Mesenchymal stem cell (in vitro differentiated cells and primary cell): ENCODE measurements at regions not wholly inside any gene's neighbourhood (a gene's known extent, or its start where the extent isn't known, plus 50 kb on each side); places are given as distances from the start of the nearest gene placed in this dataset.

Source experiments
- DNase-seq: peaks from one replicate; pipeline ENCODE4 v3.0.0-alpha.2; 2013
- H2AFZ ChIP-seq: one replicate; pipeline ENCODE4 v1.6.1; 2013; ENCODE audit warnings: low read depth, mild to moderate bottlenecking, control low read depth, inconsistent platforms, low read length, moderate library complexity
- H2AK5ac ChIP-seq: 2 replicates; pipeline ENCODE4 v1.6.1; 2013; ENCODE audit warnings: low read length, moderate library complexity, mild to moderate bottlenecking, inconsistent platforms; ENCODE audit not compliant: severe bottlenecking
- H2BK120ac ChIP-seq: one replicate; pipeline ENCODE4 v1.6.1; 2013; ENCODE audit warnings: low read depth, mild to moderate bottlenecking, inconsistent platforms, low read length, moderate library complexity
- H2BK12ac ChIP-seq, 2 experiments: one replicate each; pipeline ENCODE4 v1.6.1; 2013; ENCODE audit warnings: inconsistent platforms in 2 of 2, low read length in 2 of 2, mild to moderate bottlenecking in 2 of 2, moderate library complexity in 2 of 2, control low read depth in 1 of 2
- H2BK15ac ChIP-seq: one replicate; pipeline ENCODE4 v1.6.1; 2013; ENCODE audit warnings: mild to moderate bottlenecking, low read depth, inconsistent platforms; ENCODE audit not compliant: poor library complexity, severe bottlenecking
- H2BK5ac ChIP-seq: 2 replicates; pipeline ENCODE4 v1.6.1; 2013; ENCODE audit warnings: low read depth, mild to moderate bottlenecking, low read length, control low read depth, inconsistent platforms; ENCODE audit not compliant: poor library complexity, severe bottlenecking
- H3K14ac ChIP-seq, 2 experiments: one replicate each; pipeline ENCODE4 v1.6.1; 2013; ENCODE audit warnings: inconsistent platforms in 2 of 2, low read length in 2 of 2, control low read depth in 1 of 2, mild to moderate bottlenecking in 1 of 2, moderate library complexity in 1 of 2
- H3K18ac ChIP-seq, 2 experiments: one replicate each; pipeline ENCODE4 v1.6.1; 2013; ENCODE audit warnings: inconsistent platforms in 2 of 2, low read length in 2 of 2, control low read depth in 1 of 2, low read depth in 1 of 2, mild to moderate bottlenecking in 1 of 2
- H3K23ac ChIP-seq, 2 experiments: one replicate each; pipeline ENCODE4 v1.6.1; 2013; ENCODE audit warnings: inconsistent platforms in 2 of 2, low read length in 2 of 2, mild to moderate bottlenecking in 2 of 2, moderate library complexity in 2 of 2, control low read depth in 1 of 2
- H3K27ac ChIP-seq: 2 replicates; pipeline ENCODE4 v1.5.1; 2013; ENCODE audit warnings: mild to moderate bottlenecking, moderate library complexity, low read length, control low read depth, inconsistent platforms; ENCODE audit not compliant: poor library complexity, severe bottlenecking
- H3K27me3 ChIP-seq, 2 experiments: 2 replicates each; pipeline versions ENCODE4 v1.6.1 to v1.7.0; 2013; ENCODE audit warnings: low read length in 2 of 2, mild to moderate bottlenecking in 2 of 2, moderate library complexity in 2 of 2, control low read depth in 1 of 2, inconsistent platforms in 1 of 2; ENCODE audit not compliant: control insufficient read depth in 1 of 2, insufficient read depth in 1 of 2
- H3K36me3 ChIP-seq, 2 experiments: 2 replicates each; pipeline versions ENCODE4 v1.6.1 to v1.7.0; 2013; ENCODE audit warnings: low read length in 2 of 2, control low read depth in 1 of 2, inconsistent platforms in 1 of 2, low read depth in 1 of 2, mild to moderate bottlenecking in 1 of 2; ENCODE audit not compliant: insufficient read depth in 2 of 2, control insufficient read depth in 1 of 2
- H3K4ac ChIP-seq, 2 experiments: one replicate each; pipeline ENCODE4 v1.6.1; 2013; ENCODE audit warnings: inconsistent platforms in 2 of 2, low read length in 2 of 2, mild to moderate bottlenecking in 2 of 2, moderate library complexity in 2 of 2, control low read depth in 1 of 2, low read depth in 1 of 2
- H3K4me1 ChIP-seq: 2 replicates; pipeline ENCODE4 v1.6.1; 2013; ENCODE audit warnings: low read depth, low read length, control low read depth; ENCODE audit not compliant: control insufficient read depth, insufficient read depth
- H3K4me2 ChIP-seq: 2 replicates; pipeline ENCODE4 v1.6.1; 2013; ENCODE audit warnings: low read length, mild to moderate bottlenecking, inconsistent platforms; ENCODE audit not compliant: poor library complexity, severe bottlenecking
- H3K4me3 ChIP-seq, 2 experiments: 2 replicates each; pipeline versions ENCODE4 v1.5.1 to v1.7.0; 2013; ENCODE audit warnings: low read length in 2 of 2, mild to moderate bottlenecking in 2 of 2, control low read depth in 1 of 2, low read depth in 1 of 2; ENCODE audit not compliant: insufficient read depth in 1 of 2
- H3K79me1 ChIP-seq: replicated peaks from 2 replicates; pipeline ENCODE4 v1.6.1; 2013; ENCODE audit warnings: mild to moderate bottlenecking, control low read depth, low read length, inconsistent platforms; ENCODE audit not compliant: poor library complexity, severe bottlenecking
- H3K9ac ChIP-seq: 2 replicates; pipeline ENCODE4 v1.7.0; 2013; ENCODE audit warnings: mild to moderate bottlenecking, low read length, moderate library complexity
- H3K9me3 ChIP-seq: 2 replicates; pipeline ENCODE4 v1.7.0; 2013; ENCODE audit warnings: mild to moderate bottlenecking, low read length; ENCODE audit not compliant: control insufficient read depth
- H4K8ac ChIP-seq: one replicate; pipeline ENCODE4 v1.6.1; 2013; ENCODE audit warnings: inconsistent platforms, mild to moderate bottlenecking, low read length, moderate library complexity
- H4K91ac ChIP-seq: one replicate; pipeline ENCODE4 v1.6.1; 2013; ENCODE audit warnings: mild to moderate bottlenecking, low read length, inconsistent platforms
- WGBS: methylation state at CpG from one replicate; pipeline ENCODE4 v1.1.7; 2013; ENCODE audit warnings: mixed read lengths; 5-methylcytosine and 5-hydroxymethylcytosine counted together

- H3K27me3 ChIP-seq, result peaks cover 0 to 15% of the 10 kb centered on the region in 2 experiments
- H3K18ac ChIP-seq, result no peak overlapping the region
- no peak overlapping the region for H4K8ac ChIP-seq
- no peaks in the 10 kb centered on the region for H3K9me3 ChIP-seq
- H2BK15ac ChIP-seq, result no peak overlapping the region
- H3K9ac ChIP-seq, result no peak overlapping the region
- peaks cover 18% of the 10 kb centered on the region for H3K4me1 ChIP-seq
- no peak overlapping the region for H2BK12ac ChIP-seq
- H3K23ac ChIP-seq, result no peak overlapping the region
- no peak overlapping the region for H3K4me3 ChIP-seq
- no peaks in the 10 kb centered on the region for H3K79me1 ChIP-seq
- H4K91ac ChIP-seq, result no peak overlapping the region
- no peak overlapping the region for H3K4ac ChIP-seq
- no peak for DNase-seq
- no peak overlapping the region for H2AK5ac ChIP-seq
- H3K4me2 ChIP-seq, result no peak overlapping the region
- H3K14ac ChIP-seq, result no peak overlapping the region
- H2AFZ ChIP-seq, result no peak overlapping the region
- H2BK120ac ChIP-seq, result no peak overlapping the region
- no peak overlapping the region for H2BK5ac ChIP-seq
- H3K27ac ChIP-seq, result no peak overlapping the region
- 95% methylated on average over 11 of the region's 11 CpGs for WGBS
- no peaks in the 10 kb centered on the region for H3K36me3 ChIP-seq
These were observed 72.6 kb upstream of the INSIG1 start for GRCh38 chr7:155225095-155225494.

DNA sequence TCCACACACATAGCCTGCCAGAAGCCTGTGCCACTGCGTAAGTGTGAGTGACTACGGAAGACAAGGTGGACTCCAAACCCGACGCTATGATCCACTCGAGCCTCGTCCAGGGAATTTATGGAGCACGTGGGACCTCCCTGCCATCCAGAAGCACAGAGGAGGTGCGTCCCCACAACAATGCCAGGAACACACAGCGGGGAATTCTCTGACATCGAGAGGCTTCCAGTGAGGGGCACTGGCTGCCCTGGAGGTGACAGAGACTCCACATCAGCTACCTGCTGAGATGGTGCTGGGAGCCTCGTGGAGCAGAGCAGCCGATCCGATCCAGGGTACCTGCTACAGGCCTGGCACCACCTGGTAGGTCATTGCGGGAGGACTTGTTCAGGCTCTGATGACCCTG, 72.2 kb upstream of the INSIG1 start:
- Histone ChIP-seq H2BK15ac (no peak overlapping the region), H2BK120ac (no peak overlapping the region), H3K18ac (no peak overlapping the region), H3K9ac (no peak overlapping the region), H3K4me1 (peaks cover 14% of the 10 kb centered on the region), H4K91ac (no peak overlapping the region), H2AK5ac (no peak overlapping the region), H2BK5ac (no peak overlapping the region), H2AFZ (no peak overlapping the region), H3K36me3 (no peaks in the 10 kb centered on the region), H3K9me3 (no peaks in the 10 kb centered on the region), H3K27ac (no peak overlapping the region), H4K8ac (no peak overlapping the region), H3K27me3 (peaks cover 0 to 15% of the 10 kb centered on the region in 2 experiments), H3K4me3 (no peak overlapping the region), H3K79me1 (no peaks in the 10 kb centered on the region), H3K14ac (no peak overlapping the region), H3K4ac (no peak overlapping the region), H3K4me2 (no peak overlapping the region), H2BK12ac (no peak overlapping the region), H3K23ac (no peak overlapping the region)
- 92% methylated on average over 14 of the region's 14 CpGs for WGBS
- DNase-seq, result no peak

DNA sequence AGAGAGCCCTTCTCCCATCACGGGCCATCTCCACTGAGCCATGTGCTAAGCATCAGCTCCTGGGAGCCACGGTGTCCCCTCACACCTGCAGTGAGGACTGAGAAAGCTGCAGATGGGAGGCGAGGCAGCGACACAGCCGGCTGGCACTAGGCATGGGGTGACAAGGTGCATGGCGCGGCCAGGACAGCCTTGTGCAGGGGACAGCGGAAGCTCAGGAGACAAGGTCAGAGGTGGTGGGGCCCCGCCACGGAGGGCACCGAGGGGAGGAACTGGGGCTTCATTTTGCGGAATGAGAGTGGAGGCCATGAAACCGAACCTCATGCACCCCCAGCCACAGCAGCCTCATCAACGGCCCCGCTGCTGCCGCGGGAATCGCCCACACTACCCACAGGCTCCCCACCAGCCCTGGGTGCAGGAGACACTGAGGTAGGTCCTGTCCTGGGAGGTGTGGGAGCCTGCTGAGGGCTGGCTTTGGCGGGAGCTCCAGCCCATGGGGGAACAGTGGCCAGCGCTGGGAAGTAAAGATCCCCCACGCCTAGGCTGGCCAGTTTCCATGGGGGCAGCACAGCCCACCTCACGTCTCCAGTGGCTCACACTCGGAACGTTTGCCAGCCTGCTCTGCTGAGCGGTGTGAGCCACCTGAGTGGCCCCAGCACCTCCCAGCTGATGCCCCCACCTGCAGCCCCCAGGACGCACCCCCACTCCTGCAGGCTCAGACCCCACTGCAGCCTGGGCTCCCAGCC, 71.2 kb upstream of the INSIG1 start:
- H3K4me1 ChIP-seq, result peaks cover 16% of the 10 kb centered on the region
- peaks cover 0 to 15% of the 10 kb centered on the region in 2 experiments for H3K27me3 ChIP-seq
- no peak overlapping the region for H2BK120ac ChIP-seq
- no peak overlapping the region for H3K18ac ChIP-seq
- WGBS, result 93% methylated on average over 26 of the region's 26 CpGs
- H3K4me2 ChIP-seq, result no peak overlapping the region
- H2BK15ac ChIP-seq, result no peak overlapping the region
- H3K4me3 ChIP-seq, result no peak overlapping the region
- no peaks in the 10 kb centered on the region for H3K79me1 ChIP-seq
- H3K23ac ChIP-seq, result no peak overlapping the region
- H3K27ac ChIP-seq, result no peak overlapping the region
- H2AK5ac ChIP-seq, result no peak overlapping the region
- H3K4ac ChIP-seq, result no peak overlapping the region
- H3K9me3 ChIP-seq, result no peaks in the 10 kb centered on the region
- H2BK12ac ChIP-seq, result no peak overlapping the region
- no peak for DNase-seq
- H3K14ac ChIP-seq, result no peak overlapping the region
- H3K36me3 ChIP-seq, result no peaks in the 10 kb centered on the region
- H4K8ac ChIP-seq, result no peak overlapping the region
- H4K91ac ChIP-seq, result no peak overlapping the region
- H3K9ac ChIP-seq, result no peak overlapping the region
- H2AFZ ChIP-seq, result no peak overlapping the region
- H2BK5ac ChIP-seq, result no peak overlapping the region

DNA sequence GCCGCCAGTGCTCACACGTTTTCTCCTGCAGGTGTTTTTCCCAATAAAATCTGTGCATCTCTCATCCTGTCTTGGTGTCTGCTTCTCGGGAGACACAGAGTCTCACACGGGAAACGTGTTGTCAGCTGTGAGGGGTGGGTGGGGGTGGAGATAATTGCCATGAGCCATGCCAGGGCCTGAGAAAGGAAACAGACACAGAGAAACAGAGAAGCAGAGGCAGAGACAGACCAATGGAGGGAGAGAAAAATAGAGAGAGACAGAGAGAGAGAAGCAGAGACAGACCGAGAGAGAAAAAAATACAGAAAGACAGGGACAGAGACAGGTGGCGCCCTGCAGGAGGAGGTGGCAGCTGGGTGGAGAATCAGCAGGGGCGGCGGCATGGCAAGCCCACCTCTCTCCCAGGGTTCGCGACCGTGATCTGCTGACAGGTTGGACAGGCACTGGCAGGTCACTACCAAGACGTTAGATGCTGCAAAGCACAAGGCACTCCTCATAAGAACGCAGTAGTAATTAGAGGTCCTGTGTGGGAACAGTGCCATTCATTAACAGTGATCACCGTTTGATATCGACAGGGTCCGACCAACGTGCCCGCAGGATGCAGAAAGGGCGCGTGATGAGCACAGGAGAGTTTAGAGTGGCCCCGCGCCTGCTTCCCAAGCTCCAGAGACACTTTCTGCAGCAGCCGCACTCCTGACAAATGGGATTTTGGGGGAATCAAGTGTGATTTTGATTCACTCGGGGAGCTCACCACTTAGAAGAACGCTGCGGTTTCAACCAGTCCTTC, 70.5 kb upstream of the INSIG1 start:
- no peak overlapping the region for H4K8ac ChIP-seq
- H3K4me2 ChIP-seq, result no peak overlapping the region
- H2BK15ac ChIP-seq, result no peak overlapping the region
- H3K23ac ChIP-seq, result no peak overlapping the region
- no peak overlapping the region for H4K91ac ChIP-seq
- no peaks in the 10 kb centered on the region for H3K9me3 ChIP-seq
- no peak overlapping the region for H2AFZ ChIP-seq
- no peak overlapping the region for H2AK5ac ChIP-seq
- H2BK5ac ChIP-seq, result no peak overlapping the region
- H3K4ac ChIP-seq, result no peak overlapping the region
- 72% methylated on average over 27 of the region's 27 CpGs for WGBS
- H3K79me1 ChIP-seq, result no peaks in the 10 kb centered on the region
- H3K36me3 ChIP-seq, result no peaks in the 10 kb centered on the region
- peaks cover 16% of the 10 kb centered on the region for H3K4me1 ChIP-seq
- no peak overlapping the region for H3K4me3 ChIP-seq
- H2BK12ac ChIP-seq, result no peak overlapping the region
- DNase-seq, result no peak
- no peak overlapping the region for H3K27ac ChIP-seq
- no peak overlapping the region for H3K14ac ChIP-seq
- no peak overlapping the region for H2BK120ac ChIP-seq
- no peak overlapping the region for H3K18ac ChIP-seq
- H3K27me3 ChIP-seq, result peaks cover 0 to 15% of the 10 kb centered on the region in 2 experiments
- H3K9ac ChIP-seq, result no peak overlapping the region
